Fibroblast of villous mesenchyme (primary cell): ENCODE measurements at regions not wholly inside any gene's neighbourhood (a gene's known extent, or its start where the extent isn't known, plus 50 kb on each side); places are given as distances from the start of the nearest gene placed in this dataset.

Source experiments
- DNase-seq: peaks from one replicate; pipeline ENCODE4 v3.0.0-alpha.2; 2010; ENCODE audit warnings: low read depth
- H3K4me3 ChIP-seq: 2 replicates; pipeline ENCODE4 v1.5.1; 2011; ENCODE audit warnings: low read depth, mild to moderate bottlenecking, low read length
- TF ChIP-seq, protein P1 (sequence below): IDR thresholded peaks from 2 replicates; pipeline ENCODE4 v1.5.1; 2012; ENCODE audit warnings: low read depth, mild to moderate bottlenecking, low read length; ENCODE audit not compliant: insufficient read depth

DNA sequence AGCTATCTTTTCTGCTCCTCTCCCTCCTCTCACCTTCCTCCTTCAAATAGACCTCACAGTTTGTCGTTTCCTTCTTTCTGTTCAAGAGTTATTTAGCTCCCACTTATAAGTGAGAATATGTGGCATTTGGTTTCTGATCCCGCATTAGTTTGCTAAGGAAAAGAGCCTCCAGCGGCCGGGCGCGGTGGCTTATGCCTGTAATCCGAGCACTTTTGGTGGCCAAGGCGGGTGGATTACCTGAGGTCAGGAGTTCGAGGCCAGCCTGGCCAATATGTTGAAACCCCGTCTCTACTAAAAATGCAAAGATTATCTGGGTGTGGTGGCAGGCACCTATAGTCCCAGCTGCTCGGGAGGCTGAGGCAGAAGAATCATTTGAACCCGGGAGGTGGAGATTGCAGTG lies 2101.6 kb downstream of the MAT2B start:
- no peak overlapping the region for H3K4me3 ChIP-seq
- DNase-seq: no peak
- TF ChIP-seq, protein P1, sequence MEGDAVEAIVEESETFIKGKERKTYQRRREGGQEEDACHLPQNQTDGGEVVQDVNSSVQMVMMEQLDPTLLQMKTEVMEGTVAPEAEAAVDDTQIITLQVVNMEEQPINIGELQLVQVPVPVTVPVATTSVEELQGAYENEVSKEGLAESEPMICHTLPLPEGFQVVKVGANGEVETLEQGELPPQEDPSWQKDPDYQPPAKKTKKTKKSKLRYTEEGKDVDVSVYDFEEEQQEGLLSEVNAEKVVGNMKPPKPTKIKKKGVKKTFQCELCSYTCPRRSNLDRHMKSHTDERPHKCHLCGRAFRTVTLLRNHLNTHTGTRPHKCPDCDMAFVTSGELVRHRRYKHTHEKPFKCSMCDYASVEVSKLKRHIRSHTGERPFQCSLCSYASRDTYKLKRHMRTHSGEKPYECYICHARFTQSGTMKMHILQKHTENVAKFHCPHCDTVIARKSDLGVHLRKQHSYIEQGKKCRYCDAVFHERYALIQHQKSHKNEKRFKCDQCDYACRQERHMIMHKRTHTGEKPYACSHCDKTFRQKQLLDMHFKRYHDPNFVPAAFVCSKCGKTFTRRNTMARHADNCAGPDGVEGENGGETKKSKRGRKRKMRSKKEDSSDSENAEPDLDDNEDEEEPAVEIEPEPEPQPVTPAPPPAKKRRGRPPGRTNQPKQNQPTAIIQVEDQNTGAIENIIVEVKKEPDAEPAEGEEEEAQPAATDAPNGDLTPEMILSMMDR: no peak

DNA sequence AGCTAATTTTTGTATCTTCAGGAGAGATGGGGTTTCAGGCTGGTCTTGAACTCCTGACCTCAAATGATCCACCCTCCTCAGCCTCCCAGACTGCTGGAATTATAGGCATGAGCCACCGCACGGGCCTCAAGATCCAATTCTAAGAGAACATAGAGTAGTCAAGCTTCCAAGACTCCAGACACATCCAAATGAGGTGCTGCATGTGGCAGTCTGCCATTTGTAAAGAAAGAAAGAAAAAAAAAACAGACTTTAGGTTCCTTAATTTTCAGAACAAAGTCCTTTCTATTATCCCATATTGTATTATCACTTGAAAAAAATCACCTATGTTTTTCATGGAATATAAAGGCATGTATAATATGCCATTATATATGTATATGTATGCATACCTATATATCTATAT lies 2104.5 kb downstream of the MAT2B start:
- TF ChIP-seq, protein P1: no peak
- no peak for DNase-seq
- no peak overlapping the region for H3K4me3 ChIP-seq

DNA sequence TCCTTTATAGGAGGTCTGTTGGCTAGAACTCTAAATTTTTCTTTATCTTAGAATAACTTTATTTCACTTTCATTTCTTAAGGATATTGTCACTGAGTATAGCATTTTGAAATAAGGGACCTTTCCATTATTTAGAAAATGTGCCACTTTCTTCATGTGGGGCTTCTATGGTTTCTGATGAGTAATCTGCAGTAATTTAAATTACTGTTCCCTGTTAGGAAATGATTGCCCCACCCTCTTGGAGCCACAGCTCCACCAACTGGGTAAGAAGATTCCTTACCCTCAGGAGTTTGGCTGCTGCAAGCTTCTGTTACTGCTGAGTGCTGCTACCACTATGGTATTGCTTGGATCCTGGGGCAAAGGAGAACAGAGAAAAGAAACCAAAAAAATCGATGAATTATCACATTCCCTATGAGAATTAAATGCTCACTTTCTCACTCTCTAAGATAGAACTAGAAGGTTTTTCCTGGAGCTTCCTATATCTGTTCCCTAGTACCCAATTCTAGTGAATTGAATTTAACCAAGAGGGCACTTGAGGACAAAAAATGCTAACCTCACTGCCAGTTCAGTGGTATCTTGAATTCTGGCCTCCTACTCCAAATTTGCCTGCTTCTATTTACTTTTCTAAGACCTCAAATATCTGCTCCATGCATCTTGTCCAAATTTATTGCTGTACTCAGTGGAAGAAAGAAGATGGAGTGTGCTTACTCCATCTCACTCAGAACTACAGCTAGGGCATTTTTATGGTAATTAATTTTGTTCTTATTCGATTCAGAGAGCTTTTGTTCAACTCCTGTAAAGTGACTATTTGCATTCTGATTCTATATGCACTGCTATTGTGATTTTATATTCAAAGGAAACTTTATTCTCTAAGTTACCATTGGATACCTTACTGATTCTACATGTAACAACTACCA lies 2111.3 kb downstream of the MAT2B start:
- H3K4me3 ChIP-seq: no peak overlapping the region
- TF ChIP-seq, protein P1: peak; percentile 22
- peak; percentile 38 for DNase-seq

DNA sequence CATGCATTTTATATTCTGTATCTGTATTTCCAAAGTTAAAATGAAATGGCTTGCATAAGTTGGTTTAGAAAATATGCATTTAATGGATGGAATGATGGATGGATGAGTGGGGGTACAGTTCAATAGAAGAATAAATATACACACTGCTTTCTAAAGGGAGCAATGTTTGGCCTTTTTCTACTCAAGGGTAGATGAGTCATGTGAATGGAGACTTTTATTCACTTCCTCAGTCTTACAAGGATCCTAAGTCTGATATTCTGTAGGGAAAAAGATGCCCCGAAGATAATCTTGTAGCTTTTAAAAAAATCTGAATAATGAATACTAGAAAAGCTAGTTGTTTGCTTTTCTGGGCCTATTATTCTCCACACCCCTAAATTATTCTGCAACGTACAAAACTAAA lies 2112.1 kb downstream of the MAT2B start:
- no peak for DNase-seq
- TF ChIP-seq, protein P1: no peak
- no peak overlapping the region for H3K4me3 ChIP-seq

DNA sequence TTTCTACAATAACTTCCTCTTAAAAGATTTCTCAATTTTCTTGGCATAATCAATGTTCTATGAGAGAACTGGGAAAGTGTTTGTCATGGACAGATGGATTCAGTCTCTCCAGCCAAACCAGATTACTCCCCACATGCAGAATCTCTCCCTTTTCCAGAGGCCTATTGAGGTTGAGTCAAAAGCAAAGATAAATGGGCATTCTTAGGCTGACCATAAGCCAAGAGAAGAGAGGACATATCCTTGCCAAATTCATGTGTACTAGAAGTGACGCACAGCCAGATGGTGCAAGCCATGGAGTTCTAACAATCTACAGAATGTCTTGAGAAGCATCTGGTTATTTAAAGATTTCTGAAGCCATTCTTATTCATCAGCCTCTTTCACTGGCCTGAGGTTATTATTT lies 2115.0 kb downstream of the MAT2B start:
- TF ChIP-seq, protein P1: no peak
- DNase-seq: peak; percentile 37
- no peak overlapping the region for H3K4me3 ChIP-seq

DNA sequence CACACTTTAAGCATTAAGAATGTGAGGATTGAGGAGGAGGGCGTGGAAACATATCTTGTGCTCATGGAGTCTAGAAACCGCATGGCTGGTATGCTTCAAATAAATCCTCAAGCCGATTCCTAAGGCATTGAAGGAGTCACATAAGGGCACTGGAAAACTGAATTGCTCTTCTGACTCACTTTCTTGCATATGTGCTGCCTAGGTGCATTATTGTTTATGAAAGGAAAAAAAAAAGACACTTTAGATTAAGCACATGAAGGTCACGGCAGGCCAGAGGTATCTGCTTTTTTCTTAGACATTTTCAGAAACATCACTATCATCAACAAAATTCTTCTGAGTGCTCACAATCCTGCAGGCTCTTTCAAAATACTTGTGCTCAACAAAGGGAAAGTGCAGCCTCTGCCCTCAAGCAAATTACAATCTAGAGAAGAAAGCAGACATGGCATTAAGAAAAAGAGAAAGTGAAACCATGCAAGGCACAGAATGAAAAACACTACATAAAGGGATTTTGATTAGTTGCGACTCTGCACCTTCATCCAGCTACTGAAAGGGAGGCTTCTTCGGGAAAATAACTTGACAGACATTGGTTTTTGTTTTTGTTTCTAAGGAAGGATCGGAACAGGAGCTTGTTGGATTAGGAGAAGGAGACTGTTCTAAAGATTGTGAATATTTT lies 2117.6 kb downstream of the MAT2B start:
- peak; percentile 3 for DNase-seq
- H3K4me3 ChIP-seq: peak overlapping the region; percentile 24
- TF ChIP-seq, protein P1: no peak
